ENCODE measurements at regions not wholly inside any gene's neighbourhood (a gene's known extent, or its start where the extent isn't known, plus 50 kb on each side); places are given as distances from the start of the nearest gene placed in this dataset.

GRCh38 chr2:21687589-21687988 is 563.8 kb downstream of the TDRD15 start:
- no peak overlapping the region for H3K9ac ChIP-seq (ENCODE audit: insufficient read depth, low read length)
- no peak overlapping the region for H2AFZ ChIP-seq (ENCODE audit: low read length)
- no peaks in the 10 kb centered on the region for H4K20me1 ChIP-seq (ENCODE audit: control insufficient read depth, extremely low read depth, insufficient read depth, low read length)
- H3K4me1 ChIP-seq (ENCODE audit: control insufficient read depth, extremely low read depth, insufficient read depth, low read length) = no peaks in the 10 kb centered on the region
- no peaks in the 10 kb centered on the region for H3K36me3 ChIP-seq (ENCODE audit: control insufficient read depth, insufficient read depth, low read length)
- no peak overlapping the region for H3K27ac ChIP-seq (ENCODE audit: insufficient read depth, low read length)
- H3K4me3 ChIP-seq (replicated peaks in 1 of 4; ENCODE audit: control extremely low read depth in 1 of 4, insufficient read depth in 1 of 4, low read depth in 3 of 4, low read length in 4 of 4) = no peak overlapping the region
- H3K9me3 ChIP-seq (ENCODE audit: control insufficient read depth, insufficient read depth, low read depth, low read length) = no peaks in the 10 kb centered on the region
- H3K79me2 ChIP-seq (ENCODE audit: control insufficient read depth, insufficient read depth, low read length) = no peaks in the 10 kb centered on the region
- H3K27me3 ChIP-seq (ENCODE audit: control insufficient read depth, insufficient read depth, low read length) = no peaks in the 10 kb centered on the region
- no peak overlapping the region for H3K4me2 ChIP-seq (ENCODE audit: extremely low read depth, insufficient read depth, low read length)
- TF ChIP-seq EZH2 (IDR thresholded peaks at IDR 0.05; ENCODE audit: low read length, missing control alignments) (no peak), CTCF (conservative IDR thresholded peaks at IDR 0.05 in 1 of 2, IDR thresholded peaks at IDR 0.05 in 1 of 2; ENCODE audit: low read depth in 1 of 2, low read length in 2 of 2) (no peak)
- no peak for DNase-seq (ENCODE audit: low read depth in 2 of 2)

DNA sequence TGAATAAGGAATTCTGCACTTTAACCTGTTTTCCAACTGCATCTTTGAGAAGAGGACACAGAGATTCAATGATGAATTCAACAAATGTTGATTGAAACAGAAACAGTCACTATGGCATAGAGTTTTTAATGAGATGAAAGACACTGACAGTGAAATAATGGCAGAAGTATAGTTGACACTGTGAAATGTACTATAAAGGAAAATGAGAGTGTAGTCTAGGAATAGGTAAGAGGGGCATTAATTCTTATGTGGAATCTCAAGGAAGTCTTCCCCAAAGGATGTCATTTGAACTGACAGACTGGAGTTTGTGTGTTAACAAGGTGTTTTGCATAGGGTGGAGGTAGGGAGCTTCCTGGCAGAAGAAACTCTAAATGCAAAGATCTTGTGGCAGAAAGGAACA is 566.2 kb downstream of the TDRD15 start:
- Histone ChIP-seq H3K4me1 (ENCODE audit: control insufficient read depth, extremely low read depth, insufficient read depth, low read length) (no peaks in the 10 kb centered on the region), H3K27me3 (ENCODE audit: control insufficient read depth, insufficient read depth, low read length) (no peaks in the 10 kb centered on the region), H3K79me2 (ENCODE audit: control insufficient read depth, insufficient read depth, low read length) (no peaks in the 10 kb centered on the region), H3K4me3 (replicated peaks in 1 of 4; ENCODE audit: control extremely low read depth in 1 of 4, insufficient read depth in 1 of 4, low read depth in 3 of 4, low read length in 4 of 4) (no peak overlapping the region), H2AFZ (ENCODE audit: low read length) (no peak overlapping the region), H3K27ac (ENCODE audit: insufficient read depth, low read length) (no peak overlapping the region), H3K9ac (ENCODE audit: insufficient read depth, low read length) (no peak overlapping the region), H3K4me2 (ENCODE audit: extremely low read depth, insufficient read depth, low read length) (no peak overlapping the region), H3K36me3 (ENCODE audit: control insufficient read depth, insufficient read depth, low read length) (no peaks in the 10 kb centered on the region), H4K20me1 (ENCODE audit: control insufficient read depth, extremely low read depth, insufficient read depth, low read length) (no peaks in the 10 kb centered on the region), H3K9me3 (ENCODE audit: control insufficient read depth, insufficient read depth, low read depth, low read length) (no peaks in the 10 kb centered on the region)
- TF ChIP-seq CTCF (conservative IDR thresholded peaks at IDR 0.05 in 1 of 2, IDR thresholded peaks at IDR 0.05 in 1 of 2; ENCODE audit: low read depth in 1 of 2, low read length in 2 of 2) (no peak), EZH2 (IDR thresholded peaks at IDR 0.05; ENCODE audit: low read length, missing control alignments) (no peak)
- DNase-seq (ENCODE audit: low read depth in 2 of 2) = no peak

DNA sequence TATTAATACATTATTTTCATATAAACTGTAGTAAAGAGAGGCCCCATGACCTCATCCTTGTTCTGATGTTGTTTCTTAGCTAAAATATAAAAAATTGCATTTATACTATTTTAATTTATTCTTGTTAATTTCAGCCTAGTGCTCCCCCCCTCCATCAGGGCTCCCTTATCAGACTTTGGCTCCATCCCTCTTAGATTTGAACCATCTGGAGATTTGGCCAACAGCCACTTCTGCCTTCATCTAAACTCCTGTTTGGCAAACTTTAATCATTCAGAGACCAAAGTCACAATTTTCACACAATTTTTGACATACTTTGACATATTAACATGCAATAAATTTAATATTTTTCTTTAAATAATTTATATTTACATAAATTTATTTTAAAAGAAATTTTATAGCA is 569.3 kb downstream of the TDRD15 start:
- Histone ChIP-seq H2AFZ (ENCODE audit: low read length) (no peak overlapping the region), H3K9ac (ENCODE audit: insufficient read depth, low read length) (no peak overlapping the region), H4K20me1 (ENCODE audit: control insufficient read depth, extremely low read depth, insufficient read depth, low read length) (no peaks in the 10 kb centered on the region), H3K27ac (ENCODE audit: insufficient read depth, low read length) (no peak overlapping the region), H3K79me2 (ENCODE audit: control insufficient read depth, insufficient read depth, low read length) (no peaks in the 10 kb centered on the region), H3K27me3 (ENCODE audit: control insufficient read depth, insufficient read depth, low read length) (no peaks in the 10 kb centered on the region), H3K4me1 (ENCODE audit: control insufficient read depth, extremely low read depth, insufficient read depth, low read length) (no peaks in the 10 kb centered on the region), H3K4me3 (replicated peaks in 1 of 4; ENCODE audit: control extremely low read depth in 1 of 4, insufficient read depth in 1 of 4, low read depth in 3 of 4, low read length in 4 of 4) (no peak overlapping the region), H3K4me2 (ENCODE audit: extremely low read depth, insufficient read depth, low read length) (no peak overlapping the region), H3K9me3 (ENCODE audit: control insufficient read depth, insufficient read depth, low read depth, low read length) (no peaks in the 10 kb centered on the region), H3K36me3 (ENCODE audit: control insufficient read depth, insufficient read depth, low read length) (no peaks in the 10 kb centered on the region)
- no peak for TF ChIP-seq CTCF (conservative IDR thresholded peaks at IDR 0.05 in 1 of 2, IDR thresholded peaks at IDR 0.05 in 1 of 2; ENCODE audit: low read depth in 1 of 2, low read length in 2 of 2)
- no peak for TF ChIP-seq EZH2 (IDR thresholded peaks at IDR 0.05; ENCODE audit: low read length, missing control alignments)
- no peak for DNase-seq (ENCODE audit: low read depth in 2 of 2)
